Mammary epithelial cell (primary cell): ENCODE measurements at regions not wholly inside any gene's neighbourhood (a gene's known extent, or its start where the extent isn't known, plus 50 kb on each side); places are given as distances from the start of the nearest gene placed in this dataset.

Source experiments
- CTCF ChIP-seq, 2 donors: IDR thresholded peaks in 1 of 2; conservative IDR thresholded peaks in 1 of 2; 2 replicates each; pipeline ENCODE4 v1.5.1; 2011 to 2012; ENCODE audit warnings: inconsistent platforms in 2 of 2, low read length in 2 of 2, mild to moderate bottlenecking in 2 of 2, control low read depth in 1 of 2, low read depth in 1 of 2; ENCODE audit not compliant: insufficient read depth in 1 of 2; ENCODE audit errors: extremely low read depth in 1 of 2
- EZH2 ChIP-seq: IDR thresholded peaks from 2 replicates; pipeline ENCODE4 v1.6.1; 2012; ENCODE audit warnings: low read length, inconsistent platforms, borderline replicate concordance

DNA sequence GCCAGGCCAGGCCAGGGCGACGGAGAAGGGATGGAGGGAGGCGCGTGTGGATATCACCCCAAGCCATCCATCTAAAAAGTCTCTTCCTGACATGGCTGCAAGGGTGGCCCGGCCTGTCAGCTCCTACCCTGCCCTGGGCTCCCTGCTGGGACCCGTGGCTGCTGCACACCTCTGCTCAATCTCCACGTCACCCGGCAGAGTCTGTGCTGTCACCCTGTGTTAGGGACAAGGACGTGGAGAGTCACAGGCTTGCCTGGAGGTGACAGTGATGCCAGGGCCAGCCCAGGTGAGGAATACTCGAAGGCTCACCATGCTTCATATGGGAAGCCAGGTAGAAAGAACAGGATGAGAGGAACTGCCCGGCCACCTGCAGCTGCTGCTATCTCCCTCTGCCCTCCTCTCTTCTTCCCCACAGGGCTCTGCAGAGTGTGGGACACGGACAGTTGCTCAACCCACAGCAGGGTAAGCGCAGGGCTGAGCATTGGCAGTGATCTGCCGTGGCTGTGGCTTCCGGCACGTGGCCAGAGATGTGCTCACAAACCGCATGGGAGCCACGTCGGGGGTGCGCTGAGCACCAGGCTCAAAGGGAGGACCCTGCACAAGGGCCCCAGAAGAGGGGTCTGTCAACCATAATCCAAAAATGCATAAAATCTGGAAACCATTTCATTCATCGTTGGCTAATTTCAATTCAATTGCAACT lies 214.3 kb downstream of the DLL1 start:
- TF ChIP-seq CTCF (conservative IDR thresholded peaks at IDR 0.05 in 1 of 2, IDR thresholded peaks at IDR 0.05 in 1 of 2; ENCODE audit: extremely low read depth in 1 of 2, insufficient read depth in 1 of 2, low read depth in 1 of 2, low read length in 2 of 2) (no peak), EZH2 (no peak)
